SK-N-SH (cell line): ENCODE measurements at regions not wholly inside any gene's neighbourhood (a gene's known extent, or its start where the extent isn't known, plus 50 kb on each side); places are given as distances from the start of the nearest gene placed in this dataset.

ENCODE experiments used
- CTCF ChIA-PET: fragments of 300-600, 350-600 bp; formaldehyde crosslinking; extraction: SDS; loops from one replicate; lab custom pipeline; 2021; lab: Yijun Ruan, JAX
- POLR2A ChIA-PET: fragments of 350-600 bp; sonication (Branson Sonifier 250); formaldehyde crosslinking; extraction: SDS; loops from one replicate; lab custom pipeline; 2020; ENCODE audit warnings: antibody characterized with exemption, inconsistent platforms; lab: Yijun Ruan, JAX
- DNase-seq: peaks from one replicate; pipeline ENCODE4 v3.0.0; 2012
- H2AFZ ChIP-seq: fragments of 200-600 bp; sonication (generic); 2 replicates; pipeline ENCODE4 v1.8.1; 2016; ENCODE audit warnings: antibody characterized with exemption, mild to moderate bottlenecking, low read depth
- H3F3A ChIP-seq: fragments of 200-600 bp; sonication (generic); replicated peaks from 2 replicates; pipeline ENCODE3; 2016; ENCODE audit warnings: antibody characterized with exemption, mild to moderate bottlenecking; ENCODE audit not compliant: insufficient read depth
- H3K27ac ChIP-seq, 2 experiments: fragments of 200-500 bp in 1 of 2; fragments of 200-600 bp in 1 of 2; sonication (Bioruptor generic) in 1 of 2; sonication (generic), shearing (Covaris generic) in 1 of 2; 2 replicates each; pipeline versions ENCODE4 v1.5.1 to v1.6.1; 2014 to 2016; ENCODE audit warnings: low read depth in 2 of 2, inconsistent platforms in 1 of 2, low read length in 1 of 2, mild to moderate bottlenecking in 1 of 2, mixed read lengths in 1 of 2
- H3K27me3 ChIP-seq: fragments of 200-600 bp; sonication (generic), shearing (Covaris generic); 2 replicates; pipeline ENCODE4 v1.6.1; 2016; ENCODE audit warnings: mixed run types; ENCODE audit not compliant: insufficient read depth
- H3K36me3 ChIP-seq, 2 experiments: fragments of 200-500 bp in 1 of 2; fragments of 200-600 bp in 1 of 2; sonication (Bioruptor generic) in 1 of 2; sonication (generic) in 1 of 2; replicated peaks in 1 of 2; 2 replicates each; pipeline versions ENCODE3 to v1.5.1; 2014 to 2016; ENCODE audit warnings: low read length in 1 of 2, mild to moderate bottlenecking in 1 of 2; ENCODE audit not compliant: insufficient read depth in 2 of 2, control insufficient read depth in 1 of 2
- H3K4me1 ChIP-seq, 2 experiments: fragments of 200-500 bp in 1 of 2; fragments of 200-600 bp in 1 of 2; sonication (Bioruptor generic) in 1 of 2; sonication (generic), shearing (Covaris generic) in 1 of 2; 2 replicates each; pipeline versions ENCODE4 v1.5.1 to v1.6.1; 2014 to 2016; ENCODE audit warnings: low read depth in 1 of 2, low read length in 1 of 2, mixed run types in 1 of 2; ENCODE audit not compliant: insufficient read depth in 2 of 2, control insufficient read depth in 1 of 2
- H3K4me2 ChIP-seq: fragments of 200-600 bp; sonication (generic), shearing (Covaris generic); 2 replicates; pipeline ENCODE4 v1.6.1; 2017; ENCODE audit warnings: mixed run types
- H3K4me3 ChIP-seq, 2 experiments: fragments of 200-500 bp in 1 of 2; fragments of 200-600 bp in 1 of 2; sonication (Bioruptor generic) in 1 of 2; sonication (generic), shearing (Covaris generic) in 1 of 2; 2 replicates each; pipeline versions ENCODE4 v1.5.1 to v1.8.1; 2014 to 2016; ENCODE audit warnings: low read depth in 2 of 2, inconsistent platforms in 1 of 2, low read length in 1 of 2, mild to moderate bottlenecking in 1 of 2, mixed read lengths in 1 of 2, moderate library complexity in 1 of 2
- H3K79me2 ChIP-seq: fragments of 200-600 bp; sonication (generic); 2 replicates; pipeline ENCODE4 v1.8.1; 2017; ENCODE audit warnings: mild to moderate bottlenecking; ENCODE audit not compliant: insufficient read depth
- H3K9ac ChIP-seq: fragments of 200-600 bp; sonication (generic); 2 replicates; pipeline ENCODE4 v1.6.1; 2017; ENCODE audit warnings: mixed run types
- H3K9me2 ChIP-seq: fragments of 200-600 bp; sonication (generic); 2 replicates; pipeline ENCODE4 v1.6.1; 2017; ENCODE audit warnings: mixed run types
- H3K9me3 ChIP-seq: fragments of 200-600 bp; sonication (generic); 2 replicates; pipeline ENCODE4 v1.6.1; 2017; ENCODE audit warnings: mixed run types, mild to moderate bottlenecking, moderate library complexity
- H4K20me1 ChIP-seq: fragments of 200-600 bp; sonication (generic); 2 replicates; pipeline ENCODE4 v1.6.1; 2017; ENCODE audit warnings: mild to moderate bottlenecking, mixed run types; ENCODE audit not compliant: insufficient read depth
- CTCF ChIP-seq: fragments of 200-600 bp; sonication (generic); IDR thresholded peaks from 2 replicates; pipeline ENCODE4 v1.6.1; 2017; ENCODE audit warnings: antibody characterized with exemption, mild to moderate bottlenecking, moderate library complexity
- EP300 ChIP-seq, 2 experiments: IDR thresholded peaks; 2 replicates each; pipeline versions ENCODE4 v1.4.0 to v1.6.1; 2012; ENCODE audit warnings: borderline replicate concordance in 1 of 2, low read depth in 1 of 2, low read length in 1 of 2
- EZH2phosphoT487 ChIP-seq: fragments of 200-600 bp; sonication (generic); IDR thresholded peaks from 2 replicates; pipeline ENCODE4 v1.6.1; 2017; ENCODE audit warnings: low read depth, mixed run types, mild to moderate bottlenecking, antibody characterized with exemption, moderate library complexity, borderline replicate concordance
- FOSL2 ChIP-seq: IDR thresholded peaks from 2 replicates; pipeline ENCODE4 v1.4.0; 2012; ENCODE audit warnings: low read depth, mild to moderate bottlenecking, moderate library complexity, borderline replicate concordance
- FOXJ3 ChIP-seq: sonication (generic); formaldehyde crosslinking; IDR thresholded peaks from 2 replicates; pipeline ENCODE4 v1.5.1; 2020; ENCODE audit warnings: mild to moderate bottlenecking, missing genetic modification reagents
- FOXM1 ChIP-seq: IDR thresholded peaks from 2 replicates; pipeline ENCODE4 v1.4.0; 2012; ENCODE audit warnings: low read depth, mild to moderate bottlenecking
- MXI1 ChIP-seq: IDR thresholded peaks from 2 replicates; pipeline ENCODE4 v1.6.1; 2012; ENCODE audit warnings: mild to moderate bottlenecking, low read depth, low read length, improper control_type of control experiment
- NFIC ChIP-seq: IDR thresholded peaks from 2 replicates; pipeline ENCODE4 v1.4.0; 2012; ENCODE audit warnings: borderline replicate concordance
- NRF1 ChIP-seq: IDR thresholded peaks from 2 replicates; pipeline ENCODE4 v1.6.1; 2012; ENCODE audit warnings: low read depth, mild to moderate bottlenecking, low read length
- POLR2AphosphoS5 ChIP-seq: IDR thresholded peaks from 2 replicates; pipeline ENCODE4 v1.6.1; 2012; ENCODE audit warnings: low read depth, low read length
- RAD21 ChIP-seq: IDR thresholded peaks from 2 replicates; pipeline ENCODE4 v1.6.1; 2012; ENCODE audit warnings: mild to moderate bottlenecking, low read length
- RCOR1 ChIP-seq: fragments of 150-350 bp; IDR thresholded peaks from 2 replicates; pipeline ENCODE4 v1.6.1; 2017; ENCODE audit warnings: antibody characterized with exemption, low read length
- RFX5 ChIP-seq: IDR thresholded peaks from 2 replicates; pipeline ENCODE4 v1.6.1; 2012; ENCODE audit warnings: mild to moderate bottlenecking, improper control_type of control experiment, low read length
- RXRA ChIP-seq: IDR thresholded peaks from 2 replicates; pipeline ENCODE4 v1.4.0; 2012; ENCODE audit warnings: low read depth, mild to moderate bottlenecking, borderline replicate concordance
- SIN3A ChIP-seq: IDR thresholded peaks from 2 replicates; pipeline ENCODE4 v1.6.1; 2012; ENCODE audit warnings: low read depth, mild to moderate bottlenecking, low read length, moderate library complexity, borderline replicate concordance
- SMC3 ChIP-seq: IDR thresholded peaks from 2 replicates; pipeline ENCODE4 v1.6.1; 2012; ENCODE audit warnings: low read depth, low read length, improper control_type of control experiment
- TCF12 ChIP-seq: IDR thresholded peaks from 2 replicates; pipeline ENCODE4 v1.4.0; 2012
- TEAD4 ChIP-seq: IDR thresholded peaks from 2 replicates; pipeline ENCODE4 v1.4.0; 2012; ENCODE audit warnings: mild to moderate bottlenecking, borderline replicate concordance; ENCODE audit not compliant: insufficient read depth
- YY1 ChIP-seq: IDR thresholded peaks from 2 replicates; pipeline ENCODE4 v1.4.0; 2012; ENCODE audit warnings: low read depth, mild to moderate bottlenecking
- TF ChIP-seq, protein P1 (sequence below): fragments of 150-350 bp; IDR thresholded peaks from 2 replicates; pipeline ENCODE4 v1.6.1; 2017; ENCODE audit warnings: antibody characterized with exemption, low read length, low read depth, borderline replicate concordance
- TF ChIP-seq, protein P2 (sequence below): IDR thresholded peaks from 2 replicates; pipeline ENCODE4 v1.4.0; 2012; ENCODE audit warnings: low read depth
- TF ChIP-seq, protein P3 (sequence below): IDR thresholded peaks from 2 replicates; pipeline ENCODE4 v1.4.0; 2012; ENCODE audit warnings: low read depth, borderline replicate concordance

DNA sequence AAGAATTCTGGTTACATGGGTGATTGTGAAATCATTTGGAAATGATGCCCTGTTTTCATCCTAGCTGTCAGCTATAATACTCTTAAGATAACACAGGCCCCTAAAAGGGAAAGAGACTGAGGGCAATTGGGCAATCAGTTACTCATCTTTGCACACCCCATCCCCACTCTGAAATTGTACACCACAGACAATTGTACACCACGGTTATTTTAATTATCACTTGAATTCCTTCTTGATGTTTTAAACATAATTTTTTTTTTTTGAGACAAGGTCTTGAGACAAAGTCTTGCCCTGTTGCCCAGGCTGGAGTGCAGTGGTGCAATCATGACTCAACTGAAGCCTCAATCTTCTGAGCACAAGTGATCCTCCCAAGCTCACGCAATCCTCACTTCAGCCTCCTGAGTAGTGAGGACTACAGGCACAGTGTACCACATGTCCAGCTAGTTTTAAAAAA lies 862.4 kb upstream of the ACVR2A start (continued):
- TF ChIP-seq SMC3 (no peak), RCOR1 (no peak), CTCF (no peak), RAD21 (no peak), NRF1 (no peak), YY1 (no peak), EP300 (IDR thresholded peaks at IDR 0.05; ENCODE audit: borderline replicate concordance in 1 of 2, low read depth in 1 of 2, low read length in 1 of 2) (peak; percentile 60 to 84; a peak in 3 of 4 replicates), NFIC (peak; percentile 44; the same call in 1 of the 2 replicates), SIN3A (no peak), EZH2phosphoT487 (no peak), FOXM1 (peak; percentile 69; the same call in 1 of the 2 replicates), RFX5 (no peak), POLR2AphosphoS5 (peak; percentile 50; the same call in 1 of the 2 replicates), MXI1 (no peak), RXRA (peak; percentile 41; the same call in 1 of the 2 replicates)
- TF ChIP-seq, protein P1, sequence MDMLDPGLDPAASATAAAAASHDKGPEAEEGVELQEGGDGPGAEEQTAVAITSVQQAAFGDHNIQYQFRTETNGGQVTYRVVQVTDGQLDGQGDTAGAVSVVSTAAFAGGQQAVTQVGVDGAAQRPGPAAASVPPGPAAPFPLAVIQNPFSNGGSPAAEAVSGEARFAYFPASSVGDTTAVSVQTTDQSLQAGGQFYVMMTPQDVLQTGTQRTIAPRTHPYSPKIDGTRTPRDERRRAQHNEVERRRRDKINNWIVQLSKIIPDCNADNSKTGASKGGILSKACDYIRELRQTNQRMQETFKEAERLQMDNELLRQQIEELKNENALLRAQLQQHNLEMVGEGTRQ = no peak
- TF ChIP-seq, protein P2, sequence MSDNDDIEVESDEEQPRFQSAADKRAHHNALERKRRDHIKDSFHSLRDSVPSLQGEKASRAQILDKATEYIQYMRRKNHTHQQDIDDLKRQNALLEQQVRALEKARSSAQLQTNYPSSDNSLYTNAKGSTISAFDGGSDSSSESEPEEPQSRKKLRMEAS = no peak
- TF ChIP-seq, protein P3, sequence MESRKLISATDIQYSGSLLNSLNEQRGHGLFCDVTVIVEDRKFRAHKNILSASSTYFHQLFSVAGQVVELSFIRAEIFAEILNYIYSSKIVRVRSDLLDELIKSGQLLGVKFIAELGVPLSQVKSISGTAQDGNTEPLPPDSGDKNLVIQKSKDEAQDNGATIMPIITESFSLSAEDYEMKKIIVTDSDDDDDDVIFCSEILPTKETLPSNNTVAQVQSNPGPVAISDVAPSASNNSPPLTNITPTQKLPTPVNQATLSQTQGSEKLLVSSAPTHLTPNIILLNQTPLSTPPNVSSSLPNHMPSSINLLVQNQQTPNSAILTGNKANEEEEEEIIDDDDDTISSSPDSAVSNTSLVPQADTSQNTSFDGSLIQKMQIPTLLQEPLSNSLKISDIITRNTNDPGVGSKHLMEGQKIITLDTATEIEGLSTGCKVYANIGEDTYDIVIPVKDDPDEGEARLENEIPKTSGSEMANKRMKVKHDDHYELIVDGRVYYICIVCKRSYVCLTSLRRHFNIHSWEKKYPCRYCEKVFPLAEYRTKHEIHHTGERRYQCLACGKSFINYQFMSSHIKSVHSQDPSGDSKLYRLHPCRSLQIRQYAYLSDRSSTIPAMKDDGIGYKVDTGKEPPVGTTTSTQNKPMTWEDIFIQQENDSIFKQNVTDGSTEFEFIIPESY = no peak

- TF ChIP-seq, protein P1 = no peak
- TF ChIP-seq SIN3A = no peak
- TF ChIP-seq TCF12 = no peak
- TF ChIP-seq TEAD4 = no peak
- no peak for TF ChIP-seq NFIC
- TF ChIP-seq FOSL2 = no peak
- TF ChIP-seq, protein P2 = no peak
- no peak for TF ChIP-seq FOXJ3 (CRISPR knock-in tag)
- peaks cover 3% of the 10 kb centered on the region for H3F3A ChIP-seq
- no peak overlapping the region for H3K9ac ChIP-seq
- DNase-seq = no peak
- no peaks in the 10 kb centered on the region for H3K79me2 ChIP-seq
- H4K20me1 ChIP-seq = no peaks in the 10 kb centered on the region
- no peaks in the 10 kb centered on the region for H3K36me3 ChIP-seq
- no peaks in the 10 kb centered on the region for H3K27me3 ChIP-seq
- CTCF ChIA-PET = no interaction called here
- H3K27ac ChIP-seq = peak overlapping the region; percentile 37 to 71
- no peaks in the 10 kb centered on the region for H3K9me2 ChIP-seq
- no peaks in the 10 kb centered on the region for H3K9me3 ChIP-seq
- H3K4me1 ChIP-seq = peaks cover 0 to 14% of the 10 kb centered on the region in 2 experiments; a peak in 2 of 4 replicates
- H3K4me3 ChIP-seq = no peak overlapping the region
- H2AFZ ChIP-seq = no peak overlapping the region
- POLR2A ChIA-PET = no interaction called here
- H3K4me2 ChIP-seq = no peak overlapping the region
Measured at GRCh38 chr2:146981921-146982320, 862.9 kb upstream of the ACVR2A start.
